CD4-positive, alpha-beta T cell treated with Interleukin-6 for 4 hours (primary cell): ENCODE measurements at regions not wholly inside any gene's neighbourhood (a gene's known extent, or its start where the extent isn't known, plus 50 kb on each side); places are given as distances from the start of the nearest gene placed in this dataset.
"Not testable (repeated sequence)": the region's sequence is repeated elsewhere in the genome, so short reads cannot be mapped to it uniquely, and the experiment has no call there.

Experiments
- DNase-seq: peaks from one replicate; pipeline ENCODE4 v3.0.0-alpha.2; 2020; ENCODE audit warnings: mixed read lengths

DNA sequence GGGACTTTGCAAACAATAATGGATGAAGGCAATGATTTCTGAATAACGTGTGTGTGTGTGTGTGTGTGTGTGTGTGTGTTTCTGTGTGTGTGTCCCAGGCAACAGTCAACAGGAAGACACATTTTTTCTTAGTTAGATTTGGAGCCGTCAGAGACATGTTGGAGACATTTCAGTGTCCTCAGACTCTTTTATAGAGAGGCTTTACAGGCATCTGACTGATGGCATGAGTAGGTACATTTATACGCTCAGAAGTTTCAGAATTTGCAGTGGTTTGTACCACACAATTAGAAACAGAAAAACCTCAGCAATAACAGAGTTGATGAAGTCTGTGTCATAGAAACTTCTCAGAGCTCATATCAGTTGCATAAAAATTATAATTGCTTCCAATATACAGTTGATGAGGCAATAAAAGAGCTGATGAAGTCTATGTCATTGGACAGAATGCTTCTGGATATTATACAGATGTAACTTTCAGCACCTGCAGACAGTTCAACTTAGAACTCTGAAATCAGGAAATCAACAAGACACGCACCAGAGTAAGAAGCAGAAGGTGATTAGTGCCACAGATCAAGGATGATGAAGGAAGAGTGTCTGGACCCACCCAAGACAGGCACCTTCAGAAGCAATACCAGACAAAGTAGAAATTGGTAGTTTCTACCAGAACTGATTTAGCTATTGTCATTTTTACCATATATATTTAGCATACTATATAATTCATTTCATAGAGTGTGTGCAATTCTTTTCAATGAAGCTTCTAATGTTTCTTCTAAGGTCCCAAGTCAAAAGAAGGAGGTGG lies 104.5 kb upstream of the LYZL1 start:
- DNase-seq: no peak

DNA sequence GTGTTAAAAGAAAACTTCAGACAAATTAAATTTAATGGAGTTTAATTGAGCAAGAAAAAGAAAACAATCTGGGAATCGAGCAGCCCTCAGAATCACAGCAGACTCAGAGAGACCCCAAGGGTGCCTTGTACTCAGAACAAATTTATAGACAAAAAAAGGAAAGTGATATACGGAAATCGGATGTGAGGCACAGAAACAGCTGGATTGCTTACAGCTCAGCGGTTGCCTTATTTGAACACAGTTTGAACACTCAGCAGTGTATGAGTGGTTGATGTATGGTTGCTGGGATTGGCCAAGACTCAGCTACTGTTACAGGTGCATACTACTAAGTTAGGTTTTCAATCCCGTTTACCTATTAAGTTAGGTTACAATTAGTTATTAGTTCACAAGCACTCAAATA lies 103.8 kb upstream of the LYZL1 start:
- no peak for DNase-seq

DNA sequence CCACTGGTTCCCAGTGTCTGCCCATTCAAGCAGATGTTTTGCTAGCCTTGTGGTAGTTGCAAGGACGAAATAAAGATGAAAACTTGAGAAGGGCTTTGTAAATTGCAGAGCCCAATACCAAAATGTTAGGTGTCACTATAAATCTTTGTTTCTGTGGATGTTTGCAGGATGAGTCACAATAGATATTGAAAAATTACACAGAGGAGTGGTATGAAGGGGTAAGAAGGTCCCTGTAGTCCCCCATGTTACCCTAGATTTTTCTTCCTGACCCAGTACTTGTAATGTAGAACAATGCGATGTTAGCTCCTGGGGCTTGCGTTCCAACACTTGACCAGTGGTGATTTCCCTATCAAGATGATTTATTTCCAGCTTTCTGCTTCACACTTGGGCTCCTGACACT lies 102.6 kb upstream of the LYZL1 start:
- no peak for DNase-seq

DNA sequence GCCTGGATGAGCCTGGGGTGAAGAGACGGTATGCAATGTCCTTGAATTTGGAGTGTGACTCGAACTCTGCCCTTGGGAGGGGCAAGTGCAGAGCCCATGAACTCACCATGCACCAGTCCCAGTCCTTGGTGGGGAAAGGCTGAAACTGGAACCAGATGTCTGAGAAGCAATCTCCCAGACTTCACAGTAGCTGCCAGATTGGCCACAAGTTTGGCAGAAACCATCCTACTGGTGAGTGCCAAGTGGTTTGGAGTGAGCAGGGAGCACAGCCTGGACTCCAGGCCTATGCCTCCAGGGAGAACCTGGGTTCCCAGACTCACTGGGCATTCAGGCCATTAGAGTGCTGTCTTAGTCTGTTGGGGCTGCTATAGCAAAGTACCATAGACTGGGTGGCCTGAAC lies 99.6 kb upstream of the LYZL1 start:
- DNase-seq: no peak

DNA sequence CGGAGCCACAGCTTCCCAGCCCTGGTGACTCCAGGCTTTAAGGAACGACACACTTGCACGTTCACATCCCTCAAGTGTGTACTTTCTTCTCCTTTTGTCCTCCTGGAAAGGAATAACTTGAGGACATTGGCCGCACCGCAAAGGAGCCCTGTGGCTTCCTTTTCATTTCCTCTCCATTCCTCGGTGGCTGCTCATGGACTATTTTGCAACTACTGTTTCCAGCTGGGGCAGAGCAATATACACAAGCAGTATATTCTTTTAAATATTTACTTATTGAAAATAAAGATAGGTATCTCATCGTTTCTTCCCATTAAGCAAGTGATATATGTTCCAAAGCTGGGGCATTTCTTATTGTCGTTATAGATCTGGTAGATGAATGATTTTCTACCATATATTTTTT lies 97.2 kb upstream of the LYZL1 start:
- no peak for DNase-seq

DNA sequence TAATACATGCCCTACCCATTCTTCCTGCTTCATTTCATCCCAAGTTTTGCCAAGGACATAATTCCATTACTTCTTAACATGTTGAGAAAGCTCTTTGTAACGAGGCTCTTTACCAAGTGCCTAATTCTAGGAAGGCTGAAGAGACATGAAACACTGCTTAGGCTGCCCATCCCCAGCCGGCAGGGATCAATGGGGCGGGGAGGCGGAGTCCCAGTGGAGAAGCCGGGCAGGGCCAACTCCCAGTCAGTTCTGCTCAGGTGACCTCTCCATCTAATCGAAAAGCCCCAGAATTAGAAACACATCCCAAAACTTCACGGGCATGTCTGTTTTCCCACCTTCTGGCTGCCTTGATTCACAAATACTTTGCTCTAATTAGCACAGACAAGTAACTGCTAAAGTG lies 89.5 kb upstream of the LYZL1 start:
- DNase-seq: no peak

DNA sequence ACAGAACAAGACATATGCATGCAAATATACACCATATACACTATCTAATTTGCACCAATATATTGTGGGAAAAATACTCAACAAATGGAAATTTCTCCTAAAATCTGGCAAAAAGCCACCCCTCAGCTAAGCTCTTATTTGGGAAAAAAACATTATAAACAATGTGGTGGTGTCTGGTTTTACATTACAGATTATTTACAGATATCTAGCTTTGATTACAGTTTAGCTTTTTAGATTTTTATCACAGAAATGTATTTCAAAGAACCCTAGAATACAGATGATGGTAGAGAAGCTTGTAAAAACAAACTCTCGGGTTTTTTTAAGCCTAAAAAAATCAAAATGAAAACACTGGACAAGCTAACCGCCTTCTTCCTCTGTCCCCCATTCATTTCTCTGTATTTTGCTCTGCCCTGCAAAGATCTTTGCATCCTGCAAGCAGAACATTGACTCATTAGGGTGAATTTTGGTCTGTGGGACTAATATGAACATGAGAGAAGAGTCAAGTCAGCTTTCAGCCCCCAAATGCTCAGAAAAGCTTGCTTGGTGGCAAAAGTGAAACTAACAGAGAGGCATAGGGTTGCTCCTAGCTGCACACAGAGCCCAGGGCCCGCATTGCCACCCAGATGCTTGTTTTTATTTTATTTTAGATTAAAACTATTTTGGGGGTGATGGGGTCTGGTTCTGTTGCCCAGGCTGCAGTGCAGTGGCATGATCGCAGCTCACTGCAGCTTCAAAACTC lies 88.8 kb upstream of the LYZL1 start:
- no peak for DNase-seq

DNA sequence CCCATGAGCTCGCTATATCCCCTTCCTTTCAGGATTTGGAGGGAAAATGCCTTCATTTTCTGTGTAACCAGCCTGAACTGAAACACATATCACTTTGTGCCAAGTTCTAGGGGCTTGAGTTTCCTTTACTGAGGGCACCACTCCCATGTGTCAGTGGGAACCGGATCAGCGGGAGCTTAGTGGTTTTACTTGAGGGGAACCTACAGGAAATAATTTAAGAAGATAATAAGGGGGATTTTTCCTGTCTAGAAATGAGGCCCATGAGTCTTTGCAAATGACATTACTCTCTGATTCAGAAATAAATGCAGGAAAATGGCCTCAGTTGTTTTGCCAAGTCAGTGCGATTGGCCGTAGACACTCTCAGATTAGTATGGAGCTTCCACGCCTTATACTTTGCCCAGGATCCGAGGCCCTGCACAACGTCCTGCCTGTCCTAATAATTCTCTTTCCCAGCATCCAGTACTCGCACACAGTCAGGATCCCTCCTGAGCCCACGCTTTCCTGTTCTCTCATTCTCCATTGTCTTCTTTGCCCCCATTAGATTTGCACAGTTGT lies 86.4 kb upstream of the LYZL1 start:
- no peak for DNase-seq

DNA sequence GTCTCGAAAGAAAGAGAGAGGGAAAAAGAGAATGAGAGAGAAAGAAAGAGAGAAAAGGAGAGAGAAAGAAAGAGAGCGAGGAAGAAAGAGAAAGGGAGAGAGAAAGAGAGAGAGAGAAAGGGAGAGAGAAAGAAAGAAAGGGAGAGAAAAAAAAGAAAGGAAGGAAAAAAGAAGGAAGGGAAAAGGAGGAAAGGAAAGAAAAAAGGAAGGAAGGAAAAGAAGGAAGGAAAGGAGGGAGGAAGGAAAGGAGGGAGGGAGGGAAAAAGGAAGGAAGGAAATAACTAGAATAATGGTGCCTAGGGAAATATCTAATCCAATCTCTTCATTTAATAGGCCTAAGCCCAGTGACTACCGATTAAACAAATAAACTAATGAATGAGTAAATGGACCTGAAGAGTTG lies 85.4 kb upstream of the LYZL1 start:
- DNase-seq: no peak

DNA sequence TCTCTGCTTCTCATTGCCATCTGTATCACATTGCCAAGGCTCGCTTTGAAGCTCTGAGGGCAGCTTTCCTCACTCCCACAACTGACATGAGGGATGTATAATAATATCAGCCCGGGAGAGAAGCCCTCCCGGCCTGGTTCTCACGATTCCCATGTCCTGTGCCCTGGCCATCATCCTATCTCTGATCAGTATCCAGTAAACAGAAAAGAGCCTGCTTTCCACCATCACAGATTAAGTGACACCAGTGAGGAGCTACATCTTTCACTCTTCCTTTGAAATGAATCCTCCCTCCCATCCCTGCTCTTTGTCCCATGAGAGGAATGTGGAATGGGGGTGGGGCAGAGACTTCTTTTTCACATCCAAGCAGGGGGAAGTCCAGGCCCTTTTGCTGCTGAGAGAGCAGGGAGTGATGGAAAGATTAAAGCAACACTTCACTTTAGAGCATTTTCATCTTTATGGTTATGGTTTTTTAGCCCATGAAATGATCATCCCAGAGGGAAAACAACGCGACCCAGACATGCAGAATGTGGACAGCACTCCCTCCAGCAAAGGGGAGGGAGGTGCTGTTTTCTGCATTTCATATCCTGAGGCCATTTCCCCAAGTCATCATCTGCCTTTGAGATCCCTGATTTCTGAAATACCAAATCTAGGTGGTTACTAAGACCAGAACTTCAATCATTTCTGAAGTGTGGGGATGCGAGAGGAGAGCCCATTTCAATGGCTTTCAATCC lies 84.6 kb upstream of the LYZL1 start:
- DNase-seq: no peak

DNA sequence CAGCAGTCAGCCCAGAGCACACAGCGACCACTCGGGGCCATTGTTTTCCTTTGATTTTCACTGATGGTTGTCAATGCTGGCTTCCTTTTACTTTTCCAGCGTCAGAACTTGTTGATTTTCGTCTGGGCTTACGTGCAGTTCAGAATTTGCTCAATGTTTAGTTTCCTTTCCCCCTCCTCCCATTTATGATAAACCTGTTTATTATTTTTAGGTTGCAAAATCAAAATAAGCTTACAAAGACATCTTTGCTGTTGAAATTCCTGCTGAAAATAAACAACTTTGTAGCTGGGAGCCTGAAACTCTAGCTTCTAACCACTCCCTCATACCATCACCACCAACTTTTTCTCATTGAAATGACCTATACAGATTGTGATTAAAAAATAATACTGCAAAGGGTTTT lies 83.1 kb upstream of the LYZL1 start:
- no peak for DNase-seq

DNA sequence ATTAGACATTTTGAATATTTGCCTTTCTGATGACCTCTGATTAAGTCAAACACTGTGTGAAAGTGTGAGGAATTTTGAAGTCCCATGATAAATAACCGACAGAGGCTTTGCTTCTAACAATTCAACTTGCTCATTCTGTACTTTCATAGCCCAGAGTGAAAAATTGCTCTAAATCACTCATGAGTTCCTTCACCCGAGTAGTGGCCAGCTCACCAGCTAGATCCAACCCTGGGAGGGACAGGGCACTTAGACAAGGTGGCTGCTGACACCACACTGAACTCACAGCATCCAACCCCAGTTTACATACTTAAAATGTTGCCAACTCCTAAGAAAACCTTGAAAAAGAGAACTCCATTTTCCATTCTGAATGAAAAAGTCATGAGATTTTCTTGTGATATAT lies 80.0 kb upstream of the LYZL1 start:
- DNase-seq: no peak

DNA sequence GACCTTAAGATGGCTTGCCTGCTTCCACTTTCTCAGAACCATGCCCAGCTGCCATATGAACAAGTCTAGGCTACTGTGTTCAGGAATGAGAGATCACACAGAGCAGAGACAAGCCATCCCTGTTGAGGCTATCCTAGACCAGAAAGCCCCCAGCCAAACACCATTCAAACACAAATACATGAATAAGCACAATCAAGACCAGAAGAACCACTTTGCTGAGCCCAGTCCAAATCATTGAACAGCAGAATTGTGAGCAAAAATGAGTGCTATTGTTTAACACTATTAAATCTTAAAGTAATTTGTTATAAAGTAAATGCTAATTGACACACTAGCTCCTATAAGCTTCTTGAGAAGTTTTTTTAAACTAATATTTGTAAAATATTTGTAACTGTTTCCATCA lies 79.0 kb upstream of the LYZL1 start:
- no peak for DNase-seq

DNA sequence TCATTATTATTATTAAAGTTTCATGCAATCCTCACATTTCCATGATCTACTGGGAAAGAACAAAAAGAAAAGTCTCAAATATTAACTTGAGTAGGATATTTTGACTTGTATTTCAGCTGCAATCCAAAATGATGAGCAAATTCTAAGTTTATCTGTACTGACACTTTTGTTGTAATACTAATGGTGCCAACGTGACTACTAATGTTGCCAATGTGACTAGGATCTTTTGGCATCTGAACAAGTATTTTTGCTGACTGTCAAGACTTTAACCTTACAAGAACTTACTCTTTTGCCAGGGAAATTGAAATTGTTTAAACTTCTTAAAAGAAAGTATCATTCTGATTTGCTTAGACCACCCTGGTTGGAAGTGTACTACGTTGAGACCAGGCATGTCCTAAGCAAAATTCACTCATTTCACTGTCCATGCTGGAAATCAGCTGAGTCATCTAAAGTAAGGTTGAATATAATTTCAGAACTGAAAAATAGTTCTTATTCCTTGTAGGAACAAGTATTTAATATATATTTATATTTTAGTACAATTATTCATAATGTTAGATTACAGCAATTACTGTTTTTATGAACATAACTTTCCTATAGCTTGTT lies 78.5 kb upstream of the LYZL1 start:
- no peak for DNase-seq

DNA sequence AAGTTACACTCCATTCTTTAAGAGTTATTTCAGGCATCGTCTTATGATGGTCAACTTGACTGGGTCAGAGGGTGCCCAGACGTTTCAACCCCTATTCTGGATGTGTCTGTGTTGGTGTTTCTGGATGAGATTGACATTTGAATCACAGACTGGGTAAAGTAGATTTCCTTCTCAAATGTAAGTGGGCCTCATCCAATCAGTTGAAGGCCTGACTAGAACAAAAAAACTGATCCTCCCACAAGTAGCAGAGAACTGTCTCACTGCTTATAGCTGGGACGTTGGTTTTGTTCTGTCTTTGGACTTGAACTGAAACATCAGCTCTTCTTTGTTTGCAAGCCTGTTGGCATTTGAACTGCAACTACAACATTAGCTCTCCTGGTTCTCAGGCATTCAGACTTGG lies 76.3 kb upstream of the LYZL1 start:
- no peak for DNase-seq

DNA sequence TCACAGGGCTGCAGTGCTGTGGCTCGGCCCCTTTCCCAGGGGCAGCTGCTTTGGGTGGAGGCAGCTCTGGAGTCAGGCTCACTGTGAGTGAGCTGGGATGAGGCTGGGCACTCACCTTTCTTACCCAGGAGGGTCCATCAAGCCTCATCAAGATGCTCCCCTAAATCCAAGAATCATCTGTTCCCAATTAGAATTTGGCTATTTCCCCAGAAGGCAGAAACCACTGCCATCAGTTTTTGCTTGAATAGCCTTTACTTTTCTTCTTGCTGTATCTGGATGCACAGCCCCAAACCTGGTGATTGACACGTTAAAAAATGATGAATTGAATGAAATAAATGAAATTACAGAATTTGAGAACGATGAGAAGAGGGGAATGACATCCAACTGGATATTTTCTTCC lies 74.3 kb upstream of the LYZL1 start:
- no peak for DNase-seq

DNA sequence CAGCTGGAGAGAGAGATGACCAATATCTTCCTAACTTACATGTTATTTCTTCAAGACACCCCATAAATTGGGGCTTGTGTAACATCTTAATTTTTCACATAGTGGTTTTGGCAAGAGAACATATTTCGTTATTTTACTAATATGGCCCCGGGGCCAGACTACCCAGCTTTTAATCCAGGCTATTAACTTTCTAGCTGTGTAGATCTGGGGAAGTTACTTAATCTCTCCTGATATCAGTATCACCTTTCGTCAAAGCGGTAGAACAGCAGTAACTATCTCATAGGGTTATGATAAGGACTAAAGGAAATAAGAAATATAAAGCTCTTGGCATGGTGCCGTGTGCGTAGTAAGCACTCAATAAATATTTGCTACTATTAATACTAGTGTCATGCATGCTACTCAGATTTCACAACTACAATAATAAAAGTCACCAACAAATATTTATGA lies 71.6 kb upstream of the LYZL1 start:
- no peak for DNase-seq

DNA sequence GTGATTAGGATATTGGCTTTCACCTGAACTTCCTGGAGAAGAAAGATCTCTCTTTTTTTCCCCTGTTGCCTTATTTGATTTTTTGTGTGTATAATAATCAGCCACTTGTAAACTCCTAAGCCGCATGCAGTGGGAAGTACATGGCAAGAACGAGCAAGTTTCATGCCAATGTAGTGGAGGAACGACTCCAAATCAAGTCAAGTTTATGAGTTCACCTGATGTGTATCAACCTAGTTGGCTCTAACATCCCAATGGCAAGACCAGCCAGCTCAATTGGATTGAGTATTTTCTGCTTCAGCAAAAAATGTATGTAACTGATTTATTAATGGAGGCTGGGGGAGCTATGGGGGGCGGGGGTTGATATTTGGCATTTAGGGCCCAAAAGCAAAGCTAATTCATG lies 65.5 kb upstream of the LYZL1 start:
- DNase-seq: no peak

DNA sequence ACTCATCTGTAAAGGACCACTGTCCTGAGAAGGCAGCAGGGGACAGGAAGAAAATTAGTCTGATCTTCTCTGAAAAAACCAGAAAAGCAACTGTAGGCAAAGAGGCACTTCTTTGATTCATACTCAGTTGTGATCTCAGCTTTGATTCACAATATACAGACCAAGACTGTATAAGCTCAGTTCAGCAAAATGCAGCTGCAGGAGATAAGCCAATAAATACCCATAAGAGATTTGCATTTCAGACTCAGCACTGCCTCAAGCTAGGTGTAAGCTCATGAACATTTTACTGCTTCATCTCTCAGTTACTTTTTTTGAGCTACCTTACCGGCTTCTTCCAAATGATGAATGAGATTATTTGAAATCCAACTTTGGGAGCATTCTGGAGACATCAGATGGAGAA lies 64.2 kb upstream of the LYZL1 start:
- DNase-seq: no peak

DNA sequence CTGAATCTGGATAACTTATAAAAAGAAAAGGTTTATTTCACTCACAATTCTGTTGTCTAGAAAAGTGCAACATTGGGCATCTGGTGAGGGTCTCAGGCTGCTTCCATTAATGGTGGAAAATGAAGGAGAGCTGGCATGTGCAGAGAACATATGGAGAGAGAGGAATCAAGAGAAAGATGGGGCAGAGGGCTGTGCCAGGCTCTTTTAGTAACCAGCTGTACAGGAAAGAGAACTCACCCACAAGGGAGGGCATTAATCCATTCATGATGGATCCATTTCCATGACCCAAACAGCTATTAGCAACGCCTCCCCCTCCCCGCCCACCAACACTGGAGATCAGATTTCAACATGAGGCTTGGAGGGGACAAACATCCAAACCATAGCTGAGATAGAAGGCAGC lies 61.7 kb upstream of the LYZL1 start:
- no peak for DNase-seq

DNA sequence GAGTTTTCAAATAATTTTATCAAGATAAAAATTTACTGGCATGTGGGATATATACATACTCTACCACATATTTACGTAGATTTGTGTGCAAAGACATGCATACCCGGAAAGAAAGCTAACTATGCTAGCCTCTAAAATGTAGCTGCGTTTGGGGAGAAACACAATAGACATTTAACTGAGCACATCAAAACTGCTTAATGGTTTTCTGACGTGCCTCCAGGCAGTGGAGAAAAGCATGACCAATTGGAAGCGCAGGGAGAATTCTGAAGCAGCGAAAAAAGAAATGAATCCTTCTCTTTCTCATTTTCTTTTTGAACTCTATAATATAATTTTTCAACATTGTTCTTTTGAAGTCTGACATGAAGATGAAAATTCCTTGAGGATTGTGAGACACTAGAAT lies 60.3 kb upstream of the LYZL1 start:
- no peak for DNase-seq

DNA sequence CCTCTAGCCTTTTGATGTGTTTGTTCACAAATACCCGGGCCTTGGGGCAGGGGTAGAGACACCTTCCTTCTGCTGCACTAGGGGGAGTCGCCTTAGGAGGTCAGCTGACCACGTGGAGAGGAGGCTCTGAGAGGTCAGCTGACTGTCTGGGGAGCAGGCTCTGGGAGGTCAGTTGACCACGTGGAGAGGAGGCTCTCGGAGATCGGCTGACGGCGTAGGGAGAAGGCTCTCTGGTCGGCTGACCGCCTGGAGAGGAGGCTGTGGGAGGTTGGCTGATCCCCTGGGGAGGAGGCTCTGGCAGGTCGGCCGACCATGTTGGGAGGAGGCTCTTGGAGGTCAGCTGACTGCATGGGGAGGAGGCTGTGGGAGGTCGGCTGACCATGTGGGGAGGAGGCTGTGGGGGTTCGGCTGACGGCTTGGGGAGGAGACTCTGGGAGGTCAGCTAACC lies 59.6 kb upstream of the LYZL1 start:
- DNase-seq: no peak

DNA sequence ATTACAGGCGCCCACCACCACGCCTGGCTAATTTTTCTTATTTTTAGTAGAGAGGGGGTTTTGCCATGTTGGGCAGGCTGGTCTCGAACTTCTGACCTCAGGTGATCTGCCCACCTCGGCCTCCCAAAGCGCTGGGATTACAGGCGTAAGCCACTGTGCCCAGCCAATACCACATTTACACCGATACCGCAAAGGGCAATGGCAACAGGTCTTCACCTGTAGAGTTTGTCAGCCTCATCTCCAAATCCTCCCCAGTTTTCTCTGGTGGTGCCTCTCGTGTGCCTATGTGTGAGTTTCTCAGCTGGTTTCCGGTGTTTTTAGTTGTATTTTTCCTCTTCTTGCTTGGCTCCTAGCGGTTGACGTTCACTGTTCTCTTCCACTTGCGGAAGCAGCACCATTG lies 52.0 kb upstream of the LYZL1 start:
- DNase-seq: not testable (repeated sequence)
